ENCODE measurements at regions not wholly inside any gene's neighbourhood (a gene's known extent, or its start where the extent isn't known, plus 50 kb on each side); places are given as distances from the start of the nearest gene placed in this dataset.

DNA sequence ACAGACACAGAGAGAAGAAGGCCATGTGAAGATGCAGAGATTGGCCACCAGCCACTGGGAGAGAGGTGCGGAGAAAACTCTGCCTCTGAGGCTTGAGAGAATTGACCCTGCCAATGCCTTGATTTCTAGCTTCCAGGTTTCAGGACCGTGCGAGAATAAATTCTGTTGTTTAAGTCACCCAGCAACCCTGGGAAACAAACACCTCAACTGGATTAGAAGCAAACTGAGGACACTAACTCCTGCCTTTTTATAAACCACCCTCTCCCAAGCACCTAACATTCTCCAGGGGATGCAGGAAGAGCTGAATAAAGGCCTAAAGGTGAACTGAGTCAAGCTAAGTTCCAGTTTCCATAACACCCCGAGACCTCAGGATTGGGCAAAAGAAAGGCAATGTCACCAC is 136.1 kb downstream of the ANKRD60 start:
- no peak for DNase-seq (ENCODE audit: low spot score)

DNA sequence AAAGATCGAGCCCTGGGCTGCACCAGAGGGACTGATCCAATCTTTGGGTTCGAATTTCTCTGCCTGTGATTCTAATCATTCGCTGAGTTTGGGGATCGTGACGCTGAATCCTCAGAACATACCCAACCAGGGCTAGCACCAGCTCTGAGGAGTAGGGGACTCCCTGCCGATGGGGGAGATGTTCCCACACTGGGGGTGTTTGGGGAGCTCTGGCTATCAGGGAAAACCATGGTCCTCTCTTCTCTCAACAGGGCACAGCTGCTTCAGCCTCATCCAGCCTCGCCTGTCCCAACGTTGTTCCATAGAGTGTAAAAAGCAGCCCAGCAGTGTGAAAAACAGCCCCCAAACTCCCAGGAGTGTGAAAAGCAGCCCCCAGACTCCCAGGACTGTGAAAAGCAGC is 136.6 kb downstream of the ANKRD60 start:
- DNase-seq (ENCODE audit: low spot score) = peak; percentile 65

DNA sequence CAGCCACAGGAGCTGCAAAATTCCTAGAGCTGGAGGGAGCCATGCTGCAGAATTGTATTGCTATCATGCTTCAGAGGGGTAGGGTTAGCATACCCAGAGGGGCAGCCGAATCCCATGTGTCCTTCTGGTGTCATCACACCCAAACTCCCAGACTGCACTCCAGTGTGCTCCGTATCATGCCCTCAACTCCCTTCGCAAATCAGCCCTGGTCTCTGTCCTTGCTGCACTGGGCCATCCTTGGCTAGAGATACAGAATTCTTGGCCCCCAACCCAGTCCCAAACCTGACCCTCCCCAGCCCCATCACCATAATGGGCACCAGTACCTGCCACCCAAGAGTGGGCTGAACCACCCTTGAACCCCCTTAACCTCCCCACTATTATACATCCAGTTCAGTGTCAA is 138.3 kb downstream of the ANKRD60 start:
- DNase-seq (ENCODE audit: low spot score) = peak; percentile 82

DNA sequence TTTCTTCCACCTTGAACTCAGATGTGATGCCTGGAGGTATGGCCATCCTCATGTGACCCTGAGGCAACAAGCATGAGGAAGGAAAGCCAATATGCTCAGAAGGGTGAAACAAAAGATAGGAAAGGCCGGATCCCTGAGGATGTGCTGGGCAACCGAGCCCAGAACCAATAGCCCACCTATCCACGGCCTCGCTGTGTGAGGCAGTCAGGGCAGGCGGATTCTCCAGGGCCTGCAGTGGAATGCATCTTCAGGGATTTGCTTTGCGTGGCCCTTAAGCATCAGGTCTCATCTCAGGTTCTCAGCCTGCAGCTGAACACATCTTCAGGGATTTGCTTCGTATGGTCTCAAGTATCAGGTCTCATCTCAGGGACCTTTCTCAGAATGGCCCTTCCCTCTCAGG is 139.8 kb downstream of the ANKRD60 start:
- peak; percentile 49 for DNase-seq (ENCODE audit: low spot score)

DNA sequence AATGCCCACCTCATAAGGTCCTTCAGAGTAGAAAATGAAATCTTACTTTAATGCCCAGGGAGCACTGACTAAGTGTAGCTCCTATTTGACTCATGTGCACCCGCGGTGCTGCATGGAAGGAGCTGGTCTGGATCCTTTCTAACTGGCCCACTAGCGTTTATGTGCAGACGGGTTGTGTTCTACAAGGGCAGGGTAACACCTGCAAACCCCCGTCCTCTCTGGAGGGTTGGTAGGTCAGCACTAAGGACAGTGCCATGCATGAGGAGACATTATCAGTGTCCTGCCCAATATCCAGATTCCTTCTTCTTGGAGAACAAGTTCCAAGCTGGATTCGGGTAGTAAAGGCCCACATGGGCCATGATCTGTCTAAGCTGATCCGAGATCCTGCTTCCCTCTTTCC is 140.3 kb downstream of the ANKRD60 start:
- peak; percentile 35 for DNase-seq (ENCODE audit: low spot score)

DNA sequence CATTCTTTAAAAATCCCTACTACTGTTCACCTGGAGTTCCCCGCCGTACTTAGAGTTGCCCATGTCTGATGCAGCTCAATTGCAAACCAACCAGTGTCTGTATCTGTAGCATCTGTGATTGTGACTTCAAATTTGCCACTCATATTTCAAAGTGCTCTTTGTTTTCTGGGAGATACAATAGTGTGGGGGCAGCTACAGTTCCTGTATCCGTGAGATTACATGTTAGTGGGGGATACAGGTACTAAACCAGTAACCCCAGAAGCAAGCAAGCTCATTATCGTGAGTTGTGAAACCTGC is 140.9 kb downstream of the ANKRD60 start:
- no peak for DNase-seq (ENCODE audit: low spot score)

- DNase-seq (ENCODE audit: low spot score) = no peak
Observed at GRCh38 chr20:58086763-58087561, 141.5 kb downstream of the ANKRD60 start.

DNA sequence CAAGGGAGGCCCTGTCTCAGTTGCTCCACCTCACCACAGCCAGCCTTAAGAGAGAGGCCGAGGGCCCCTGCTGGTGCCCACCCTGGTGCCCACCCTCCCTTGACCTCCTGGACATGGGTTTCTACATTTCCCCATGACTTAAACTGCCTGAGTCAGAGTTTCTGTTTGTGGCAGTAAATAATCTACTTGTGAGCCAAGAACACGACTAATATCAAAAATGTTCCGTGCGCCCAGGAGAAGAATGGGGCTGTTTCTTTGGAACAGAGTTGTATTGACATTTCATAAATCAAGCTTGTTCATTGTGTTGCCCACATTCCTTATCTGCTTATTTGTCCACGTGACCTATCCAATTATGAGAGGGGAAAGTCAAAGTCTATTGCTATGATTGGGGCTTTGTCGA is 143.5 kb downstream of the ANKRD60 start:
- no peak for DNase-seq (ENCODE audit: low spot score)

DNA sequence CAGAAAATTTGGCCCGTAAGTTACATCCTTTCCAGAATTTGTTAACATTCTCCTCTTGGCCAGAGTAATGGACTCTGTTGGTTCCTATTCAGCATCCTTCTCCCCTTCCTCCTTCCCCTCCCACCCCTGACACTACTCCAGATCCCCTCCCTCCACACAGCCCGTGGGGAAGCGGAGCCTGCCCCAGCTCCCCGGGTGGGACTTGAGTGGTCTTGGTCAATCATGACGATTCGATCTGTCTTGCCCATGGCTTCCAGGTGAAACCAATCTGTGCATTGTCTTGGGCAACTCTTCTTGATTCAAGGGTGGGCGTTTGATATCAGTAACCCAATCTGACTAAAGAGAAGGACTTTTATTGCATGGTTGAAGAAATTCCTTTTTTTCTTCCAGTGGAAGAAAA is 143.9 kb downstream of the ANKRD60 start:
- DNase-seq (ENCODE audit: low spot score) = no peak

GRCh38 chr20:58081846-58082245 is 146.6 kb downstream of the ANKRD60 start:
- DNase-seq (ENCODE audit: low spot score) = no peak

- peak; percentile 35 for DNase-seq (ENCODE audit: low spot score)
Observed at GRCh38 chr20:58078741-58079522, 149.5 kb downstream of the ANKRD60 start.

- no peak for DNase-seq (ENCODE audit: low spot score)
Observed at GRCh38 chr20:58077282-58077681, 151.2 kb downstream of the ANKRD60 start.

DNA sequence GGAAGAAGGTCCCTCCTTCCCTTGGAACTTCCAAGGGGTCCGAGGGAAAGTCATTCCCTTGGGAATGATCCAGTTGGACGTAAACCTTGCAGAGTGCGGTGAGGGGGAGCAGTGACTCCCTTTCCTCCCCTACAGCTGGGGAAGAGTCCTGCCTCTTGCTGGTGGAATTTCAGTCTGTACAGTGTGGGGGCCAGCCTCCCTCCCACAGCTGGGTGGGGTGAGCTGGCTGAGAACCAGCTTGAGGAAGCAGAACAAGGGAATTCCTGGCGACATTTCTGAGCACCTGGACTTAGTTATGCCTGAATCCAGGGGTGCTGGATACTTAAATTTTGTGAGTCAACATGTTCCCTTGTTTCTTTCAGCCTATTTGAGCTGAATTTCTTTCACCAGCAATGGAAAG is 152.0 kb downstream of the ANKRD60 start:
- no peak for DNase-seq (ENCODE audit: low spot score)

DNA sequence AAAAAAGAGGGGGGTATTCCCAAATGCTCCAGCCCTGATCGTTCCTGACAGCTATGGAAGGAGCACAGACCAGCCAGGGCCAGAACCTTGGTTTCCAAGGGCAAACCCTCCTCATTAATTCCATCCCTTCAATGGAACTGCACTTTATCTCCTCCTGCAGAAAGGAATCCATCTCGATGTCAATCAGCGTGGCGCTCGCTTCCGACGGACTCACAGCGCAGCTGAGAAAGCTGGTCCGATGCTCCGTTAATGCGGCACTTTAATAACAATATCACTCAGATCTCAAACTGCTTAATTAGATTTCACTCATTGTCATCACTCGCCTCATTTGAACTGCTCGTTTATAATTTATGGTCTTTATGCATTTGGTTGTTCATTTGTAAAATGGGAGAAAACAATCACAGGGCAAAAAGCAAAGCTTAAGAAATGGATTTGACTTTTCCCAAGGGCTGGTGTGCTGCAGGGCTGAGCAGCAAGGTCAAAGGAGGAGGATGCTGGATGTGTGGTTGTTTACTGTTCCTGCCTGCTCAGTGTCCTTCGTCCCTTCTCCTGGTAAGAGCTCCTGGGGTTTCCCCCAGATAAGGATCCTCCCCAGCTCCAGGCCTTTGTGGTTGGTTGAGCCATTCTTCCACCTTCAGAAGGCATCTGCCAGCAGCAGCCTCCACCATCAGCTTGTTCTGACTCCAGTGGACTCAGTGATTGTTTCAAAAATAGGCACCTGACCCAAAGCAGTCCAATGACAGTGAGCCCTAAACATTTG is 152.7 kb downstream of the ANKRD60 start:
- DNase-seq (ENCODE audit: low spot score) = no peak

GRCh38 chr20:58073945-58074856 is 154.3 kb downstream of the ANKRD60 start:
- no peak for DNase-seq (ENCODE audit: low spot score)

DNA sequence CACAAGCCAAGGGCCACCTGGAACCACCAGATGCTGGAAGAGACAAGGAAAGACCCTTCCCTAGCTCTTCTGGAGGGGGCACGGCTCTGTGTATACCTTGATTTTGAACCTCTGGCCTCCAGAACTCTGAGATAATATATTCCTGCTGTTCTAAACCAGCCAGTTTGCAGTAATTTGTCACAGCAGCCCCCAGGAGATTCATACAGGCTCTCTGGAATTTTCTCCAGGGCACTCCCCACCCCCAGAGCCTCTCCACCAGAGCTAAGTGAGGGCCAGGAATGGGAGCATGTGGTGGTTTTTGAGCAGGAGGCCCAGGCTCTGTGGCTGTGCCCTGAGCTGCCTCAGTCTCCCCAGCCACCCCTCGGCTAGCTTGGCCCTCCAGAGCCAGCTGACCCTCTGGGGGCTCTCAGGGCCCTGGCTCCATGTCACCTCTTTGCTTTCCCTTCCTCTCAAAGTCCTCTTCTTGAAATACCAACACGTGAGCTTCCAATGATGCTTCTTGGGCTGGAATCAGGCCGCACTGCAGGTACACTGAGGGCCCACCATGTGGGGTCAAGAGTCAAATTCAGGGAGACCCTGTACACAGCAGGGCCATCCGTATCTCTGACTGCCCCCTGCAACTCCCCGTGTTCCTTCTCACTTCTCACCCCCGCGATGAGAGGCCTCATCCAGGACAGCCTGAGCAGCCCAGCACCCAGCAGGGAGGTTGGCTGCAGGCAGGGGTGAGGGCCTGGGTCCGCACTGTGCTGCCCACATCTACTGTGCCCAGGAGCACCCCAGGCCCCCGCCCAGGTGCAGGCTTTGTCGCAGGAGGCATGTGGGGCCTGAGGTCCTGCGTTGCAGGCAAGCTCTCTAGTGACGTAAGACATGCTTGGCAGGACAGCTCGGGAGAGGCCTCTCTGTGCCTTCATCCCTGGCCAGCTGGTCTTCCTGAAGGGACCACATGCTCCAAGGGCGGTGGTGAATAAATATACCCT is 155.5 kb downstream of the ANKRD60 start:
- no peak for DNase-seq (ENCODE audit: low spot score)

- no peak for DNase-seq (ENCODE audit: low spot score)
Observed at GRCh38 chr20:58071991-58072390, 156.5 kb downstream of the ANKRD60 start.

DNA sequence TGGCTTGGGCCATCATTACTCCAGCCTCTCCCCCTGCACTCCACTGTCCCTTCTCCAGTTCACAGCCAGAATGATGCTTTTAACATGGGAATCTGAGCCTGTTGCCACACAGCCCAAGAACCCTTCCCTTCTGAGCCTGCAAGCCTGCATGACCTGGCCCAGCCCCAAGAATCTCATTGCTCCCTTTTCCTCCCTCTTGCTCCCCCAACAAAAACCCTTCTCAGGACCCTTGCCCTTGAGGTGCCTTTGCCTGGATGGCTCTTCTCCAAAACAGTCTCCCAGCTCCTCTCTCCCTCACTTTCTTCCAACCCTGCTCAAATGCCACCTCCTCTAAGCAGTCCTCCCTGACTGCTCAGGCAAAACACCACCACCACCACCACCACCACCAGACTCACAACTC is 157.2 kb downstream of the ANKRD60 start:
- DNase-seq (ENCODE audit: low spot score) = no peak

- no peak for DNase-seq (ENCODE audit: low spot score)
Observed at GRCh38 chr20:58070664-58071196, 157.7 kb downstream of the ANKRD60 start.

Data from mesenteric fat pad (tissue), 1 donor.